HG02943 (cell line): ENCODE measurements at regions not wholly inside any gene's neighbourhood (a gene's known extent, or its start where the extent isn't known, plus 50 kb on each side); places are given as distances from the start of the nearest gene placed in this dataset.

ENCODE experiments used
- ATAC-seq: cut with Tn5 transposase; IDR thresholded peaks from one replicate; pipeline ENCODE4 v1.9.1; 2021; ENCODE audit warnings: mild to moderate bottlenecking, low read depth, moderate library complexity; ENCODE audit not compliant: unreplicated experiment

- ATAC-seq: no peak
Measured at GRCh38 chr2:41886145-41886664, 161.6 kb upstream of the PKDCC start.

GRCh38 chr2:41886757-41887156, 161.1 kb upstream of the PKDCC start:
- ATAC-seq: no peak

- no peak for ATAC-seq
Measured at GRCh38 chr2:41890341-41890740, 157.5 kb upstream of the PKDCC start.

- no peak for ATAC-seq
Measured at GRCh38 chr2:41892476-41892875, 155.3 kb upstream of the PKDCC start.

GRCh38 chr2:41894563-41895333, 153.1 kb upstream of the PKDCC start:
- ATAC-seq: no peak

GRCh38 chr2:41895334-41895664, 152.5 kb upstream of the PKDCC start:
- no peak for ATAC-seq

GRCh38 chr2:41896186-41896846, 151.5 kb upstream of the PKDCC start:
- ATAC-seq: no peak

GRCh38 chr2:41899189-41899588, 148.6 kb upstream of the PKDCC start:
- ATAC-seq: no peak

GRCh38 chr2:41900101-41900577, 147.7 kb upstream of the PKDCC start:
- no peak for ATAC-seq

GRCh38 chr2:41902897-41903296, 144.9 kb upstream of the PKDCC start:
- no peak for ATAC-seq

- no peak for ATAC-seq
Measured at GRCh38 chr2:41903474-41904135, 144.2 kb upstream of the PKDCC start.

GRCh38 chr2:41904459-41904858, 143.4 kb upstream of the PKDCC start:
- no peak for ATAC-seq

- ATAC-seq: no peak
Measured at GRCh38 chr2:41905597-41906337, 142.1 kb upstream of the PKDCC start.

- no peak for ATAC-seq
Measured at GRCh38 chr2:41906338-41906725, 141.5 kb upstream of the PKDCC start.

GRCh38 chr2:41907141-41907540, 140.7 kb upstream of the PKDCC start:
- ATAC-seq: no peak

GRCh38 chr2:41907771-41908207, 140.0 kb upstream of the PKDCC start:
- ATAC-seq: no peak

- no peak for ATAC-seq
Measured at GRCh38 chr2:41908349-41908748, 139.5 kb upstream of the PKDCC start.

GRCh38 chr2:41909584-41909983, 138.2 kb upstream of the PKDCC start:
- ATAC-seq: no peak

GRCh38 chr2:41910126-41910525, 137.7 kb upstream of the PKDCC start:
- ATAC-seq: no peak

GRCh38 chr2:41911033-41911432, 136.8 kb upstream of the PKDCC start:
- no peak for ATAC-seq

- ATAC-seq: no peak
Measured at GRCh38 chr2:41912337-41912736, 135.5 kb upstream of the PKDCC start.
